Mucosa of rectum (tissue), 2 donors: ENCODE measurements at regions not wholly inside any gene's neighbourhood (a gene's known extent, or its start where the extent isn't known, plus 50 kb on each side); places are given as distances from the start of the nearest gene placed in this dataset.

Experiments
- H3K27ac ChIP-seq, 2 donors: one replicate each; pipeline ENCODE4 v1.7.0; 2013; ENCODE audit warnings: inconsistent platforms in 2 of 2, low read depth in 2 of 2, low read length in 2 of 2
- H3K27me3 ChIP-seq, 2 donors: one replicate each; pipeline ENCODE4 v1.7.0; 2013; ENCODE audit warnings: low read length in 2 of 2; ENCODE audit not compliant: control insufficient read depth in 2 of 2, insufficient read depth in 2 of 2
- H3K36me3 ChIP-seq, 2 donors: one replicate each; pipeline ENCODE4 v1.7.0; 2013; ENCODE audit warnings: low read length in 2 of 2; ENCODE audit not compliant: control insufficient read depth in 2 of 2, insufficient read depth in 2 of 2
- H3K4me1 ChIP-seq, 2 donors: one replicate each; pipeline ENCODE4 v1.7.0; 2013; ENCODE audit warnings: low read length in 2 of 2, mild to moderate bottlenecking in 1 of 2; ENCODE audit not compliant: control insufficient read depth in 2 of 2, insufficient read depth in 2 of 2
- H3K4me3 ChIP-seq, 2 donors: one replicate each; pipeline ENCODE4 v1.7.0; 2013; ENCODE audit warnings: low read length in 2 of 2
- H3K9ac ChIP-seq, 2 donors: one replicate each; pipeline ENCODE4 v1.7.0; 2013; ENCODE audit warnings: low read length in 2 of 2, low read depth in 1 of 2, mild to moderate bottlenecking in 1 of 2
- H3K9me3 ChIP-seq, 2 donors: one replicate each; pipeline ENCODE4 v1.7.0; 2013; ENCODE audit warnings: low read length in 2 of 2; ENCODE audit not compliant: control insufficient read depth in 2 of 2
- donor health status: healthy.
- donor health status: Normal muscosa, but diverticular disease.

- H3K9me3 ChIP-seq: no peaks in the 10 kb centered on the region
- no peaks in the 10 kb centered on the region for H3K4me1 ChIP-seq
- no peak overlapping the region for H3K4me3 ChIP-seq
- H3K27me3 ChIP-seq: peaks cover 0 to 4% of the 10 kb centered on the region in 2 donors
- no peak overlapping the region for H3K27ac ChIP-seq
- no peak overlapping the region for H3K9ac ChIP-seq
- no peaks in the 10 kb centered on the region for H3K36me3 ChIP-seq
Measured at GRCh38 chr2:45190481-45190942, 181.3 kb upstream of the SIX2 start.

- Histone ChIP-seq H3K36me3 (no peaks in the 10 kb centered on the region), H3K4me1 (no peaks in the 10 kb centered on the region), H3K9ac (no peak overlapping the region), H3K27ac (no peak overlapping the region), H3K4me3 (no peak overlapping the region), H3K27me3 (no peaks in the 10 kb centered on the region), H3K9me3 (no peaks in the 10 kb centered on the region)
Measured at GRCh38 chr2:45184606-45185005, 175.4 kb upstream of the SIX2 start.

GRCh38 chr2:45182667-45183295, 173.5 kb upstream of the SIX2 start:
- no peaks in the 10 kb centered on the region for H3K4me1 ChIP-seq
- H3K27me3 ChIP-seq: peaks cover 0 to 2% of the 10 kb centered on the region in 2 donors
- no peak overlapping the region for H3K9ac ChIP-seq
- no peak overlapping the region for H3K4me3 ChIP-seq
- H3K36me3 ChIP-seq: no peaks in the 10 kb centered on the region
- no peak overlapping the region for H3K27ac ChIP-seq
- H3K9me3 ChIP-seq: no peaks in the 10 kb centered on the region

GRCh38 chr2:45180779-45181178, 171.5 kb upstream of the SIX2 start:
- peaks cover 0 to 2% of the 10 kb centered on the region in 2 donors for H3K27me3 ChIP-seq
- no peaks in the 10 kb centered on the region for H3K36me3 ChIP-seq
- H3K9me3 ChIP-seq: no peaks in the 10 kb centered on the region
- H3K4me3 ChIP-seq: no peak overlapping the region
- H3K9ac ChIP-seq: no peak overlapping the region
- H3K4me1 ChIP-seq: no peaks in the 10 kb centered on the region
- H3K27ac ChIP-seq: no peak overlapping the region

- H3K27ac ChIP-seq: no peak overlapping the region
- H3K4me3 ChIP-seq: no peak overlapping the region
- H3K9ac ChIP-seq: no peak overlapping the region
Measured at GRCh38 chr2:45180033-45180746, 170.9 kb upstream of the SIX2 start.

GRCh38 chr2:45178854-45179253, 169.6 kb upstream of the SIX2 start:
- H3K4me1 ChIP-seq: no peaks in the 10 kb centered on the region
- peaks cover 0 to 7% of the 10 kb centered on the region in 2 donors for H3K27me3 ChIP-seq
- H3K27ac ChIP-seq: no peak overlapping the region
- no peaks in the 10 kb centered on the region for H3K9me3 ChIP-seq
- H3K9ac ChIP-seq: no peak overlapping the region
- H3K36me3 ChIP-seq: no peaks in the 10 kb centered on the region
- no peak overlapping the region for H3K4me3 ChIP-seq

More at GRCh38 chr2:45180033-45180746, 170.9 kb upstream of the SIX2 start:
- no peaks in the 10 kb centered on the region for H3K9me3 ChIP-seq
- H3K27me3 ChIP-seq: peaks cover 0 to 2% of the 10 kb centered on the region in 2 donors
- no peaks in the 10 kb centered on the region for H3K36me3 ChIP-seq
- H3K4me1 ChIP-seq: no peaks in the 10 kb centered on the region

- H3K9me3 ChIP-seq: no peaks in the 10 kb centered on the region
- no peaks in the 10 kb centered on the region for H3K4me1 ChIP-seq
- H3K27me3 ChIP-seq: peaks cover 0 to 9% of the 10 kb centered on the region in 2 donors
- no peaks in the 10 kb centered on the region for H3K36me3 ChIP-seq
- H3K27ac ChIP-seq: no peak overlapping the region
- no peak overlapping the region for H3K9ac ChIP-seq
- no peak overlapping the region for H3K4me3 ChIP-seq
Measured at GRCh38 chr2:45178359-45178758, 169.1 kb upstream of the SIX2 start.

- H3K4me1 ChIP-seq: no peaks in the 10 kb centered on the region
- H3K36me3 ChIP-seq: no peaks in the 10 kb centered on the region
- no peak overlapping the region for H3K4me3 ChIP-seq
- H3K9me3 ChIP-seq: no peaks in the 10 kb centered on the region
- H3K27ac ChIP-seq: no peak overlapping the region
- H3K9ac ChIP-seq: no peak overlapping the region
- peaks cover 0 to 9% of the 10 kb centered on the region in 2 donors for H3K27me3 ChIP-seq
Measured at GRCh38 chr2:45177870-45178269, 168.6 kb upstream of the SIX2 start.

- Histone ChIP-seq H3K4me3 (no peak overlapping the region), H3K4me1 (no peaks in the 10 kb centered on the region)
Measured at GRCh38 chr2:45176390-45176789, 167.1 kb upstream of the SIX2 start.

GRCh38 chr2:45173513-45173912, 164.3 kb upstream of the SIX2 start:
- H3K36me3 ChIP-seq: no peaks in the 10 kb centered on the region
- peaks cover 11 to 30% of the 10 kb centered on the region in 2 donors for H3K27me3 ChIP-seq
- H3K4me3 ChIP-seq: no peak overlapping the region
- peaks cover 0 to 3% of the 10 kb centered on the region in 2 donors for H3K4me1 ChIP-seq
- H3K9ac ChIP-seq: no peak overlapping the region
- no peak overlapping the region for H3K27ac ChIP-seq
- H3K9me3 ChIP-seq: no peaks in the 10 kb centered on the region

More at GRCh38 chr2:45176390-45176789, 167.1 kb upstream of the SIX2 start:
- no peaks in the 10 kb centered on the region for H3K9me3 ChIP-seq
- no peak overlapping the region for H3K9ac ChIP-seq
- H3K27me3 ChIP-seq: peaks cover 2 to 15% of the 10 kb centered on the region in 2 donors
- H3K36me3 ChIP-seq: no peaks in the 10 kb centered on the region
- no peak overlapping the region for H3K27ac ChIP-seq
